OCI-LY3 (cell line): ENCODE measurements at regions not wholly inside any gene's neighbourhood (a gene's known extent, or its start where the extent isn't known, plus 50 kb on each side); places are given as distances from the start of the nearest gene placed in this dataset.

Experiments
- H2AFZ ChIP-seq: fragments of 200-600, 300-600 bp; shearing (Covaris generic); 2 replicates; pipeline ENCODE4 v1.6.0; 2014; ENCODE audit warnings: antibody characterized with exemption, low read depth, low read length
- H3K27ac ChIP-seq: fragments of 200-600, 300-600 bp; sonication (generic); 2 replicates; pipeline ENCODE4 v1.5.1; 2014; ENCODE audit warnings: mild to moderate bottlenecking, low read length, moderate library complexity, mixed read lengths
- H3K27me3 ChIP-seq: fragments of 200-600, 300-600 bp; sonication (generic); 2 replicates; pipeline ENCODE4 v1.6.1; 2014; ENCODE audit warnings: low read depth, low read length, mixed read lengths
- H3K36me3 ChIP-seq: fragments of 200-600, 300-600 bp; sonication (generic); replicated peaks from 2 replicates; pipeline ENCODE3; 2014; ENCODE audit warnings: low read depth, low read length, mixed read lengths
- H3K4me1 ChIP-seq: fragments of 300-600, 200-600 bp; sonication (generic); 2 replicates; pipeline ENCODE4 v1.6.1; 2014; ENCODE audit warnings: low read length, mixed read lengths
- H3K4me2 ChIP-seq: fragments of 200-600, 300-600 bp; sonication (generic); 2 replicates; pipeline ENCODE4 v1.6.1; 2014; ENCODE audit warnings: low read length, mixed read lengths
- H3K4me3 ChIP-seq: fragments of 300-600, 200-600 bp; sonication (generic); 2 replicates; pipeline ENCODE4 v1.5.1; 2014; ENCODE audit warnings: antibody characterized with exemption, mild to moderate bottlenecking, low read length, moderate library complexity
- H3K79me2 ChIP-seq: fragments of 300-600, 200-600 bp; shearing (Covaris generic); 2 replicates; pipeline ENCODE4 v1.6.1; 2014; ENCODE audit warnings: mild to moderate bottlenecking, low read length, mixed read lengths
- H3K9ac ChIP-seq: fragments of 300-600, 200-600 bp; shearing (Covaris generic); 2 replicates; pipeline ENCODE4 v1.6.0; 2014; ENCODE audit warnings: mild to moderate bottlenecking, low read length, moderate library complexity
- H3K9me3 ChIP-seq: fragments of 200-600, 300-600 bp; shearing (Covaris generic); 2 replicates; pipeline ENCODE4 v1.6.1; 2014; ENCODE audit warnings: low read length, mixed read lengths; ENCODE audit not compliant: insufficient read depth
- H4K20me1 ChIP-seq: fragments of 200-600, 300-600 bp; sonication (generic); 2 replicates; pipeline ENCODE4 v1.6.1; 2016; ENCODE audit warnings: low read length, mixed read lengths; ENCODE audit not compliant: insufficient read depth
- CTCF ChIP-seq: fragments of 200-600, 300-600 bp; sonication (generic); IDR thresholded peaks from 2 replicates; pipeline ENCODE4 v1.5.1; 2014; ENCODE audit warnings: antibody characterized with exemption, low read length, low read depth
- EZH2phosphoT487 ChIP-seq: fragments of 200-600 bp; shearing (Covaris generic); IDR thresholded peaks from 2 replicates; pipeline ENCODE4 v1.6.1; 2018; ENCODE audit warnings: antibody characterized with exemption, mixed run types, low read depth

DNA sequence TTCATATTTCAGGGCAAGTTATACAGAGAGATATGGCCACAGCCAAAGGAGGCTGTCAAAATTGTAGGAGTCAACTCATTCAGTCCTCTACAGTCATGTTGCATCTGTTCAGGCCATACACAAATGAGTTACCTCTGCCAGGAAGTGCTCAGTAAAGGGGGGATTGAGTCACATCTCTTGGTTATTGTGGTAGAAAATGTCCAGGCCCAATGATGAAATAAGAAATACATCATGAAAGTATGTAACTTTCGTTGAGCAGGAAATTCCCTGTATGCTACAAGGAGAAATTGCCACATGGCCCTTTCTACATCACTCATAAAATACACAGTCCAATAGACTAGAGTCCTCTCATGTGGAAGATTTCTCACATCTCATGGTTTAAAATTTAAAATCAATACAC lies 103.9 kb upstream of the COL3A1 start:
- Histone ChIP-seq H3K79me2 (no peaks in the 10 kb centered on the region), H3K27ac (no peak overlapping the region), H3K4me2 (no peak overlapping the region), H3K4me3 (no peak overlapping the region), H2AFZ (no peak overlapping the region), H3K9me3 (no peaks in the 10 kb centered on the region), H3K36me3 (no peaks in the 10 kb centered on the region), H3K27me3 (no peaks in the 10 kb centered on the region), H3K9ac (no peak overlapping the region), H3K4me1 (no peaks in the 10 kb centered on the region), H4K20me1 (no peaks in the 10 kb centered on the region)
- TF ChIP-seq EZH2phosphoT487: no peak
- no peak for TF ChIP-seq CTCF

DNA sequence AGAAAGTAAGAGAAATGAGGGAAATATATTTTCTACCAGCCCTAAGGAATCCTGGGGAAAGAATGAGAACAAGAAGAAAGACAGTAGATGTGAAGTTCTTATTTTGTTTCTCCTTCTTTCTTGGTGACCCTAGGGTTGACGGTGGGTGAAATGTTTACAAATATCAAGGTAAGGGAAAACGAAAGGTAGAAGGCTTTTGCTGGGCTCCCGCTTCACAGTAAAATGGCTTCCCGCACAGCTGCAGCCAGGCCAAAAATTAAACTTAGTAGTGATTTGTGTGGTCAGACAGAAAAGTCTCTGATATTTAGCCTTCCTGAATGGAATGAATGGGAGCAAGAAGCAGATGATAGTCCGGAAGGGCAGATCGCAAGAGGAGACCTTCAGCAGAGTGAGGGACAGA lies 99.1 kb upstream of the COL3A1 start:
- Histone ChIP-seq H3K4me3 (no peak overlapping the region), H2AFZ (no peak overlapping the region), H3K79me2 (no peaks in the 10 kb centered on the region), H3K27me3 (no peaks in the 10 kb centered on the region), H3K4me1 (no peaks in the 10 kb centered on the region), H4K20me1 (no peaks in the 10 kb centered on the region), H3K9ac (no peak overlapping the region), H3K36me3 (no peaks in the 10 kb centered on the region), H3K27ac (no peak overlapping the region), H3K9me3 (no peaks in the 10 kb centered on the region), H3K4me2 (no peak overlapping the region)
- TF ChIP-seq CTCF: no peak
- TF ChIP-seq EZH2phosphoT487: no peak

- Histone ChIP-seq H3K79me2 (no peaks in the 10 kb centered on the region), H3K36me3 (no peaks in the 10 kb centered on the region), H2AFZ (no peak overlapping the region), H3K27ac (no peak overlapping the region), H3K4me2 (no peak overlapping the region), H3K27me3 (no peaks in the 10 kb centered on the region), H4K20me1 (no peaks in the 10 kb centered on the region), H3K9ac (no peak overlapping the region), H3K4me3 (no peak overlapping the region), H3K9me3 (no peaks in the 10 kb centered on the region), H3K4me1 (no peaks in the 10 kb centered on the region)
- TF ChIP-seq CTCF: no peak
- TF ChIP-seq EZH2phosphoT487: no peak
Observed at GRCh38 chr2:188878716-188879115, 95.5 kb upstream of the COL3A1 start.

- Histone ChIP-seq H3K4me2 (no peak overlapping the region), H3K27me3 (no peaks in the 10 kb centered on the region), H3K79me2 (no peaks in the 10 kb centered on the region), H3K9ac (no peak overlapping the region), H4K20me1 (no peaks in the 10 kb centered on the region), H3K4me1 (0 out of 2 replicates have a peak, but pooled peaks cover 4% of the 10 kb centered on the region), H2AFZ (no peak overlapping the region), H3K4me3 (no peak overlapping the region), H3K27ac (no peak overlapping the region), H3K36me3 (no peaks in the 10 kb centered on the region), H3K9me3 (no peaks in the 10 kb centered on the region)
- TF ChIP-seq EZH2phosphoT487 (no peak), CTCF (no peak)
Observed at GRCh38 chr2:188880740-188881139, 93.4 kb upstream of the COL3A1 start.
